Peyer's patch (tissue), 4 donors: ENCODE measurements at regions not wholly inside any gene's neighbourhood (a gene's known extent, or its start where the extent isn't known, plus 50 kb on each side); places are given as distances from the start of the nearest gene placed in this dataset.

Source experiments
- DNase-seq, 3 donors: peaks; one replicate each; pipeline ENCODE4 v3.0.0-alpha.2; 2017 to 2019
- H3K27ac ChIP-seq, 4 donors: fragments of 200-600 bp; sonication (generic); one replicate each; pipeline ENCODE4 v1.5.1; 2016 to 2019
- H3K27me3 ChIP-seq, 2 donors: fragments of 200-600 bp; sonication (generic); one replicate each; pipeline ENCODE4 v1.5.1; 2019
- H3K36me3 ChIP-seq, 3 donors: fragments of 200-600 bp; sonication (generic); one replicate each; pipeline ENCODE4 v1.5.1; 2016 to 2019
- H3K4me1 ChIP-seq, 4 donors: fragments of 200-600 bp; sonication (generic); one replicate each; pipeline ENCODE4 v1.5.1; 2016 to 2019
- H3K4me3 ChIP-seq, 4 donors: fragments of 200-600 bp; sonication (generic); 1 replicate in 3 of 4; 2 replicates in 1 of 4; pipeline ENCODE4 v1.5.1; 2016 to 2019; ENCODE audit warnings: mild to moderate bottlenecking in 1 of 4
- H3K9me3 ChIP-seq, 4 donors: fragments of 200-600 bp; sonication (generic); one replicate each; pipeline ENCODE4 v1.5.1; 2016 to 2019; ENCODE audit warnings: mild to moderate bottlenecking in 1 of 4
- CTCF ChIP-seq, 6 experiments: fragments of 450-650 bp in 4 of 6; fragments of 200-600 bp in 2 of 6; sonication (generic) in 1 of 6; IDR thresholded peaks; one replicate each; pipeline ENCODE4 v1.5.1; 2017 to 2019; ENCODE audit warnings: antibody characterized with exemption in 6 of 6, mild to moderate bottlenecking in 3 of 6, moderate library complexity in 1 of 6
- POLR2A ChIP-seq, 2 donors: fragments of 450-650 bp; IDR thresholded peaks; one replicate each; pipeline ENCODE4 v1.5.1; 2017; ENCODE audit warnings: antibody characterized with exemption in 2 of 2, mild to moderate bottlenecking in 2 of 2, moderate library complexity in 2 of 2

GRCh38 chr14:105864651-105865265, 338.4 kb downstream of the TMEM121 start:
- peak in 2 of 3 donors; percentile 30 to 44 for DNase-seq
- Histone ChIP-seq H3K36me3 (no peaks in the 10 kb centered on the region), H3K27me3 (no peaks in the 10 kb centered on the region), H3K9me3 (no peaks in the 10 kb centered on the region), H3K4me1 (no peaks in the 10 kb centered on the region), H3K27ac (peak overlapping the region in 1 of 4 donors; percentile 88), H3K4me3 (peak overlapping the region in 1 of 4 donors; percentile 57)
- TF ChIP-seq POLR2A (IDR thresholded peaks at IDR 0.05), result no peak

- TF ChIP-seq CTCF (IDR thresholded peaks at IDR 0.05) (no peak), POLR2A (IDR thresholded peaks at IDR 0.05) (no peak)
- H3K27ac ChIP-seq, result no peak overlapping the region
- H3K4me1 ChIP-seq, result no peaks in the 10 kb centered on the region
- H3K4me3 ChIP-seq, result no peak overlapping the region
- H3K9me3 ChIP-seq, result no peaks in the 10 kb centered on the region
- no peaks in the 10 kb centered on the region for H3K27me3 ChIP-seq
- H3K36me3 ChIP-seq, result no peaks in the 10 kb centered on the region
- peak in 1 of 3 donors; percentile 36 for DNase-seq
Measured at GRCh38 chr14:105865266-105865903, 339.0 kb downstream of the TMEM121 start.

- H3K4me3 ChIP-seq, result no peak overlapping the region
- H3K27me3 ChIP-seq, result no peaks in the 10 kb centered on the region
- no peaks in the 10 kb centered on the region for H3K4me1 ChIP-seq
- no peaks in the 10 kb centered on the region for H3K36me3 ChIP-seq
- no peaks in the 10 kb centered on the region for H3K9me3 ChIP-seq
- DNase-seq, result peak in 2 of 3 donors; percentile 33 to 40
- H3K27ac ChIP-seq, result no peak overlapping the region
- TF ChIP-seq CTCF (IDR thresholded peaks at IDR 0.05), result no peak
Measured at GRCh38 chr14:105865904-105866840, 339.8 kb downstream of the TMEM121 start.

GRCh38 chr14:105866841-105867321, 340.5 kb downstream of the TMEM121 start:
- Histone ChIP-seq H3K9me3 (no peaks in the 10 kb centered on the region), H3K27ac (no peak overlapping the region), H3K27me3 (no peaks in the 10 kb centered on the region), H3K4me1 (no peaks in the 10 kb centered on the region), H3K4me3 (no peak overlapping the region), H3K36me3 (no peaks in the 10 kb centered on the region)
- DNase-seq, result no peak
- TF ChIP-seq CTCF (IDR thresholded peaks at IDR 0.05) (no peak), POLR2A (IDR thresholded peaks at IDR 0.05) (no peak)

- no peak overlapping the region for H3K4me3 ChIP-seq
- H3K9me3 ChIP-seq, result no peaks in the 10 kb centered on the region
- no peaks in the 10 kb centered on the region for H3K36me3 ChIP-seq
- H3K4me1 ChIP-seq, result no peaks in the 10 kb centered on the region
- H3K27ac ChIP-seq, result no peak overlapping the region
- no peak for DNase-seq
- TF ChIP-seq POLR2A (IDR thresholded peaks at IDR 0.05), result no peak
- no peak for TF ChIP-seq CTCF (IDR thresholded peaks at IDR 0.05)
- no peaks in the 10 kb centered on the region for H3K27me3 ChIP-seq
Measured at GRCh38 chr14:105867961-105868599, 341.7 kb downstream of the TMEM121 start.
